ENCODE measurements at regions not wholly inside any gene's neighbourhood (a gene's known extent, or its start where the extent isn't known, plus 50 kb on each side); places are given as distances from the start of the nearest gene placed in this dataset.
"Not testable (repeated sequence)": the region's sequence is repeated elsewhere in the genome, so short reads cannot be mapped to it uniquely, and the experiment has no call there.

DNA sequence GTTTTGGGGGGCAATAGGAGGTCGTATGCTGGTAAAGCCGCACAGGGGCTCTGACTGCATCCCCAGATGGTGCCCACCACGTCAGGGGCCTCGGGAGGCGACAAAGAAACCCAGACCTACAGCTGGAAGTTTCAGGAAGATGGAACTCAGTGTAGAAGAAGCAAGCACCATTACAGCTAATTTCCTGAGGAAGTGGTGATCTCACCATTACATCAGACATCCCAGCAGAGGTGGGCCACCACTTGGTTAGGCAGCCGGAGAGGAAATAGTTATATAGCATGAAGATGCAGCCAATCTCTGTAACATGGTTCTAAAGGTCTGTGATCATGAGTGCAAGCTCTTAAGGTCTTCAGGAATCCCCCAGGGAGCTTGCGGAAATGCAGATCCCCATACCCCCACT, 127.3 kb upstream of the PCBD1 start:
- FAIRE-seq (no peak), DNase-seq (ENCODE audit: insufficient read length, low spot score) (no peak)

DNA sequence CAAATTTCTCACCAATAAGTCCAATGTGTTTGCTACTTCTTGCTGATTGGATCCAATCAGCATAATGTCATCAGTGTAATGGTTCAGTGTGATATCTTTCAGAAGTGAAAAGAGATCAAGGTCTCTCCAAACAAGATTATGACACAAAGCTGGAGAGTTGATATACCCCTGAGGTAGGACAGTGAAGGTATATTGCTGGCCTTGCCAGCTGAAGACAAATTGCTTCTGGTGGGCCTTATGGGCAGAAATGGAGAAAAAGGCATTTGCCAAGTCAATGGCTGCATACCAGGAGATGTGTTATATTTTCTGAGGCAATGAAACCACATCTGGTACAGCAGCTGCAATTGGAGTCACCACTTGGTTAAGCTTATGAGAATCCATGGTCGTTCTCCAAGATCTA, 131.7 kb upstream of the PCBD1 start:
- FAIRE-seq = not testable (repeated sequence)

DNA sequence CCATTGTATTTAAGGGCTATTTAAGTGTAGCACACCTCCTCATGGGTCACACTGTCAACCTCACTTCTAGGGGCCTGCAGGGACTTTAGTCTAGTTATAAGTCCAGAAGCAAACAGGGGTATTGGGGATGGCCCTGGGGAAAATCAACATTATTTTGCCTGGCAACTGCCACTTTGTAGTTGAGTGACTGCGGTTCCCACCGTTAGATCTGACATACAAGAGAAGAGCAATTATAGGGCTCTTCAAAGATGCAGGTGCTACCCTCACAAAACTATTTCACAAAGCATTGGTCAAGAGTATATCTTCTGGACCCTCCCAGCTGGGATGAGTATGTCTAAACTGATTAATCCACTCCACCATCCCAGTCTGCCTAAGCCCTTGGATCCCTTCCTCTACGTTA, 133.0 kb upstream of the PCBD1 start:
- no peak for DNase-seq (ENCODE audit: insufficient read length, low spot score)
- no peak for FAIRE-seq

More for the DNA sequence above, 131.7 kb upstream of the PCBD1 start:
- DNase-seq (ENCODE audit: insufficient read length, low spot score) = not testable (repeated sequence)

DNA sequence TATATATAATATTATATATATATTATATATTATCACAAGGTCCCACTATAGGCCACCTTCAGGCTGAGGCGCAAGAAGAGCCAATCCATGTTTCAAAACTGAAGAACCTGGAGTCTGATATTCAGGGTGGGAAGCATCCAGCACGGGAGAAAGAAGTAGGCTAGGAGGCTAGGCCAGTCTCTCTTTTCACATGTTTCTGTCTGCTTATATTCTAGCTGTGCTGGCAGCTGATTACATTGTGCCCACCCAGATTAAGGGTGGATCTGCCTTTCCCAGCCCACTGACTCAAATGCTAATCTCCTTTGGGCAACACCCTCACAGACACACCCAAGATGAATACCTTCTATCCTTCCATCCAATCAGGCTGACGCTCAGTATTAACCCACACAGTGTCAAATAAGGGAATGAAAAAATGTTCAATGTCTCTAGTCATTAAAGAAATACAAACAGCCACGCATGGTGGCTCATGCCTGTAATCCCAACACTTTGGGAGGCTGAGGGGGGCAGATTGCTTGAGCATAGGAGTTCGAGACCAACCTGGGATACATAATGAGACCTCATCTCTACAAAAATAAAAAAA, 135.4 kb upstream of the PCBD1 start:
- DNase-seq (ENCODE audit: insufficient read length, low spot score) (no peak), FAIRE-seq (no peak)

GRCh38 chr10:71024490-71024889, 136.1 kb upstream of the PCBD1 start:
- no peak for FAIRE-seq
- DNase-seq (ENCODE audit: insufficient read length, low spot score) = no peak

DNA sequence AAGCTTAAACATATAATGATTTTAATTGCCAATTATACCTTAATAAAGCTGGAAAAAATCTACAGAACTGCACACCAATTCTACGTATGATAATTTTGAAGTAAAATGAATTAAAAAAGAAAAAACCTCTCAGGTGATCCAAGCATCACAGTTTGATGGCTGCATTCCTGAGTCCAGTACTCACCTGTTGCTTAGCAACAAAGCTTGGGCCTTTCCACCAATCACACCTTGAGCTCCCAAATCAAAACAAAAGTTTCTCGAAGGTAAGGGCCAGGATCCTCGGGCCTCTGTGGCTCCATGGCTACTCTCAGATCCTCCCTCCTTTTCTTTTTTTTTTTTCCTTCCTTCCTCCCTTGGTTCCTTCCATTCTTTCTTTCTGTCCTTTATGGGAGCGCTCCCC, 137.2 kb upstream of the PCBD1 start:
- FAIRE-seq (no peak), DNase-seq (ENCODE audit: insufficient read length, low spot score) (no peak)

GRCh38 chr10:71028066-71028465, 139.7 kb upstream of the PCBD1 start:
- no peak for DNase-seq (ENCODE audit: insufficient read length, low spot score)
- FAIRE-seq = no peak

GRCh38 chr10:71029411-71029892, 141.1 kb upstream of the PCBD1 start:
- DNase-seq (ENCODE audit: insufficient read length, low spot score) = no peak
- no peak for FAIRE-seq

DNA sequence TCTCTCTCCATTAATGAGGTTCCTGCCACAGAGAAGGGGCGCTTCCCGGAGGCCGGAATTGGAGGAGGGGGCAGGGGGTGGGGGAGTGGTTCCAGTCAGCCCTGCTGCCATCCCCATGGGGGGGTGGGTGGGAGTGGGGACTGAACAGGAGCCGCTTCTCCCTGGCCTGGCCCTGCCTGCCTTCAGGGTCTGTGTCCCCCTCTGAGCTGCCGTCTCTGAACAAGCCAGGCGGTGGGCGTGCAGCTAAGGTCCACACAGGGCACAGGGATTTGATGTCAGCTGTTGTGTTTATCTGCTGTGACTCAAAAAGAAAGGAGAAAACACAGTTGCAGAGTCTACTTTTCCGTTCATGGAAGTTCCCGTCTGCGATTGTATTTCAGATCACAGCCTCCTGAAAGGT, 141.5 kb upstream of the PCBD1 start:
- DNase-seq (ENCODE audit: insufficient read length, low spot score) = no peak
- FAIRE-seq = no peak

DNA sequence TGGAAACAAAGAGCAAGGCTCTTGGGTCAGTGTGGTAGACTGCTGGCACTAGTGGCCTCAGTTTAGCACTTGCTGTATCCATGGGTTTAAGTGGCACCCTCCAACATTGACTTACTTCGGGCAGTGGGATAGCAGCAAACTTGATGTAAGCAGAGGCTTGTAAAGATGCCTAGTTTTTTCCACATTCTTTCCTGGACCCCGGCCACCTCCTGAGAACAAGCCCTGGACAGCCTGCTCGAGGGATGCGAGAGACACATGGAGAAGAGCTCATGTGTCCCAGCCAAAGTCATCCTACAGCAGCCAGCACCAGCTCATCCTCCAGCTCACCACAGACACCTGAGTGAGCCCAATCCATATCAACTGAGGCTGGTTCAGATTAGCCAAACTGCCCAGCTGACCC, 142.7 kb upstream of the PCBD1 start:
- no peak for DNase-seq (ENCODE audit: insufficient read length, low spot score)
- FAIRE-seq = no peak

- no peak for DNase-seq (ENCODE audit: insufficient read length, low spot score)
Observed at GRCh38 chr10:71031603-71032002, 143.2 kb upstream of the PCBD1 start.

GRCh38 chr10:71032887-71033286, 144.5 kb upstream of the PCBD1 start:
- no peak for DNase-seq (ENCODE audit: insufficient read length, low spot score)
- FAIRE-seq = no peak

More at GRCh38 chr10:71031603-71032002, 143.2 kb upstream of the PCBD1 start:
- no peak for FAIRE-seq

DNA sequence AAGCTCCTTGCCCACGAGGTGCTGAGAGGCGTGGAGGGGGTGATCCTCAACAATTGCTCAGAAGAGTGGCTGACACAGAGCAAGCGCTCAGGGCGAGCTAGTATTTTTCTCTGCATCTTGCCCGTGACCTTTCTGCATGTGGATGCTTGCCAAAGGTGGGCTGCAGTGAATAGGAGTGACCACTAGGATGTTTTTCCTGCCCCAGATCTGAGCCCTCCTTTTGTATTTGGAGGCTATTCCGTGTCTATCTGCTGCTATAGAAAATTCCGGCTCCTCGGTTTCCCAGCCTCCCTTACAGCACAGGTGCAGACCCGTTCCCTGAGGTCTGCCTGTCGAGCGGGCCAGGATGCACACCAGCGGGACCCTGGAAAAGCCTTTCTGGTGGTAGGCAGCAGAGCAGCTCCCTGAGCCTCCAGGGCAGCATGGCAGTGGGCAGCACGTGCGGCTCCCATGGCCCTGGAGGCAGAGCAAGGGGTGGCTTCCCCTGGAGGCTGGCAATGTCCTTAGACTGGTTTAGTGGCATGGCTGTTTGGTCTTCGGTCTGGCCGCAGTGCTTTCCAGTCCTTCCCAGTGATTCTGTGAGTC, 145.1 kb upstream of the PCBD1 start:
- DNase-seq (ENCODE audit: insufficient read length, low spot score) = no peak
- no peak for FAIRE-seq

GRCh38 chr10:71035511-71036296, 147.3 kb upstream of the PCBD1 start:
- DNase-seq (ENCODE audit: insufficient read length, low spot score) = no peak

DNA sequence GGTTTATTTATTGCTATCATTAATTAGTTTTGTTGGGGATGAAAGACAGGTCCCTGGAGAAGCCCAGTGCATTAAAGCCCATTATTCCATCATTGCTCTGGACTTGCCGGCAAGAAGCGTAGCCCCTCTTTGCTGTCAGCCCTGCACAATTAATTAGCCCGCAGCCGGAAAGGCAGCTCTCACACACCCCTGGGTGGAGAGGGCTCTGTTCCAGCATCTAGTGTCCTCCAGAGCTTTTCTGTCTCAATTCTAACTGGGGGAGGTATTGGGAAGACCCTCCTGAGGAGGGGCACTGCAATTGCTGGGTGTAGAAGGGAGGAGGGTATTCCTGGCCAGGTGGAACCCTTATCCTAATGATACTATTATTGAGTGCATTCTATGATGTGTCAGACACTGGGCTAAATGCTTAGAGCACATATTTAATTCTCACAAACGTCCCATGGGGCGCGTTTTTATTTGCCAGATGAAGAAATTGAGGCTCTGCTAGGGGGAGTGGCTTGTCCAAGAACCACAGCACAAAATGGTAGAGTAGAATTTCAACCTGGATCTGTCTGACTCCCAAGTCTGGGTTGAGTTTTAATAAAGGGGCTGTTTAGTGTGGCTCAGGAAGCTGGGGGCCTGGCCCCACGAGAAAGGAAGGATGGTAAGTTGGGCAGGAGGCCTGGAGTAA, 148.1 kb upstream of the PCBD1 start:
- DNase-seq (ENCODE audit: insufficient read length, low spot score) (no peak), FAIRE-seq (no peak)

More at GRCh38 chr10:71035511-71036296, 147.3 kb upstream of the PCBD1 start:
- no peak for FAIRE-seq

DNA sequence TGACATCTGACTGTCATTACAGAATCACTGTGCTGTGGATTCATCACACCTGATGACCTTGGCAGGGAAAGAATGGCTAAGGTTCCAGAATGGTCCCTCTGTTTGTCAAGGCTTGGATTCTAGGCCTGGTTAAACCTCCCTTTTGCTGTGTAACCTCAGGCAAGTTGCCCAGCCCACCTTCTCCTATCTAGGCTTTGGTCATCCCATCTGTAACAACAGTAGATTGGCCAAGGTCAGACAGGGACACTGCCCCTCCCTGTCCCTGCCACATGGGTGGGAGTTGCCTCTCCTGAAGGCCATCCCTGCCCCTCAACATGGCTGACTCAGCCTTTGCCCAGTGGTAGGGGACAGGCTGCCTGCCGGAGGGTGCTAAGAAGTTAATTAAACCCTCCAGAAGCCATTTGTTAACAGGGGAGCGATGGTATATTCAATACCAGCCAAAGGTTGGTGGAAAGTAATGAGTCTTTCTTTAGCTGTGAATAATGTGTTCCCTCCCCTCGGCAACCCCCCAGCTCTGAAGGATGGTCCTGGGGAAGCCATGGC, 149.8 kb upstream of the PCBD1 start:
- DNase-seq (ENCODE audit: insufficient read length, low spot score) (no peak), FAIRE-seq (no peak)

DNA sequence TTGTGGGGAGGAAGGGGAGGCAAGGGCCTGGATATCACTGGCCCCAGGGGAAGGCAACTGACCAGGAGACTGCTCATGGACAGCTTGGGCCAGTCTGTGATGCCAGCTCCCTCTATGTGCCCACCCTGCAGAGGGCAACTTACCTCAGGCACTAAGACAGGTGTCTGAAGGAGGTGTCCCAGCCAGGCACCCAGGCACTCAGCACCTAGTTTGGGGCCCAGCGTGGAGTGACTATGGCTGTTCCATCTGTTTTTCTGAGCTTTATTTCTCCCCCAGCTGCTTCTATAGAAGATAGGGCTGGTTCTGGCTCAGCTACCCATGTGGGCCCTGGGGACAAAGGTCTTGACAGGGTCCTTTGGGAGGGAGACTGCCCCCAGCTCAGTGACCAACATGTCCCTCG, 150.6 kb upstream of the PCBD1 start:
- DNase-seq (ENCODE audit: insufficient read length, low spot score) = no peak
- FAIRE-seq = no peak

DNA sequence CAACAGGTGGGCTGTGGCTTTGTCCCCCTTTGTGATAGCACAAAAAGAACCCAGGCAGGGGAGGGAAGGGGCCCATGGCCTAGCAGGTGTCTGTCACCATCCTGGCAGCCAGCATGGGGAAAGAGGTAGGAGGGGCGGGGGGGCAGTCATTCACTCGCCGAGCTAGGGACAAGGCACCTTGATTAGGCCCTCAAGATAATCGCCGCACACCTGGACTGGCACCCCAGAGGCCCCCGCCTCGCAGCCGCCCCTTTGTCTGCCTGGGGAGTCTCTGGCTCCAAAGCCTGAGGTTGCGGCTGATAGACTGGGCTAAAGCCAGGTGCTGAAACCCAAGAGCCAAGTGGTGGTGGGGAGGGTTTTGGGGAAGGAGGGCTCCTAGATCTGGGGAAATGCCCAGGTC, 151.2 kb upstream of the PCBD1 start:
- no peak for FAIRE-seq
- DNase-seq (ENCODE audit: insufficient read length, low spot score) = no peak

DNA sequence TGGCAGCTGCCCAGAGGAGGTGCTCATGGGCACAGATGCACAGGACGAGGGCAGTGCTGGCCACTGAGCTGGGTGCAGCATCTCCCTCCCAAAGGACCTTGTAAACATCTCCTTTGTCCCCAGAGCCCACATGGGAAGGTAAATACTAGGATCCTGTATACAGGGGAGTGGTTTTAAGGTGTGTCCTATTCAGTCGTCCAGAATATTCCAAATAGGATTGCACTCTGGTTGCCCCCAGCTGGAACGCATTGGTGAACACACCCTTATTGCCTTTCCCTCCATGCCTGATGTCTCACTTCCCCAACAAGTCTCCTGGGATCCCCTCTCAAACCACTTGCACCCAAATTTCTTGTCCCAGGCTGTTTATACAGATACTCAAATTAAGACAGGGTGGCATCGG, 152.0 kb upstream of the PCBD1 start:
- FAIRE-seq (no peak), DNase-seq (ENCODE audit: insufficient read length, low spot score) (no peak)

DNA sequence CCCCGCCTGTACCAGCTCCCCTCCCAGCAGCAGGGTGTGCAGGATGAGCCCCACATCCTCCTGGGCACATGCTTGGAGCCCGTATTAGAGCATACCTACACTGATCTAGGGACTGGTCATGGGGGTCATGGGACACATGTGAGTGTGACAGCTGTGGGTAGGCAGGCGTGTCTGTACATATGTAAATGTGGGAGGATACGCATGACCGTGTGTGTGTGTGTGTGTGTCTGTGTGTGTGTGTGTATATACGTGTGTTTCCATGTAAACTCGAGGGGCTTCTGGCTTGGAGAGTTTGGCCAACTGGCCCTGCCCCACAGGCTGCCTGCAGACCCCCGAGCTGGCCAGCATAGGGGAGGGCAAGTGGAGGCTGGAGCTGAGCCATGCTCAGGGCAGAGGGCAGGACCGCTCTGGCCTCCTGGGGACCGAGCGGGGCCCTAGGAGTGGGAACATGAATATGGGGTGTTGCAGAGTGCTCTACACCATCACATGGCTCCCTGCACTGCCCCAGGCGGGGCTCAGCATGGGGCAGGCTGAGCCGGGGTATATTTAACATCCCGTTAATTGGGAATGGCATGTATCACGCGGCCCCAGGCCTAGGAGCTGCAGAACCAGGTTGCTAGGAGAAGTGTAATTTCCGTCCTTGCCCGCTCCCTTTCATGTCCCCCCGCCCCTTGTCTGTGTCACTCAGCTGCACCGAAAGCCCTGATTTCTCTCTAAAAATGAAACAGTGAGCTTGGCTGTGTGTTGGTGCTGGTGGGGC, 152.7 kb upstream of the PCBD1 start:
- no peak for DNase-seq (ENCODE audit: insufficient read length, low spot score)
- FAIRE-seq = no peak
